ENCODE measurements at regions not wholly inside any gene's neighbourhood (a gene's known extent, or its start where the extent isn't known, plus 50 kb on each side); places are given as distances from the start of the nearest gene placed in this dataset.
"Not testable (repeated sequence)": the region's sequence is repeated elsewhere in the genome, so short reads cannot be mapped to it uniquely, and the experiment has no call there.

GRCh38 chr2:150325656-150326314 is 161.7 kb downstream of the RND3 start:
- TF ChIP-seq CTCF (IDR thresholded peaks at IDR 0.05; ENCODE audit: insufficient read depth, low read length, poor library complexity, severe bottlenecking) = no peak

GRCh38 chr2:150323071-150323470 is 164.4 kb downstream of the RND3 start:
- H3K36me3 ChIP-seq (ENCODE audit: control insufficient read depth, insufficient read depth, low read length); DNase-seq (ENCODE audit: extremely low read depth, insufficient read length); H3K4me3 ChIP-seq (replicated peaks; ENCODE audit: low read depth, low read length); H3K27me3 ChIP-seq (replicated peaks; ENCODE audit: control insufficient read depth, insufficient read depth, low read length): not testable (repeated sequence)

More at GRCh38 chr2:150325656-150326314, 161.7 kb downstream of the RND3 start:
- no peak for DNase-seq (ENCODE audit: extremely low read depth, insufficient read length)
- Histone ChIP-seq H3K4me3 (replicated peaks; ENCODE audit: low read depth, low read length) (no peak overlapping the region), H3K27me3 (replicated peaks; ENCODE audit: control insufficient read depth, insufficient read depth, low read length) (no peaks in the 10 kb centered on the region), H3K36me3 (ENCODE audit: control insufficient read depth, insufficient read depth, low read length) (no peaks in the 10 kb centered on the region)

GRCh38 chr2:150320608-150321007 is 166.9 kb downstream of the RND3 start:
- no peak for TF ChIP-seq CTCF (IDR thresholded peaks at IDR 0.05; ENCODE audit: insufficient read depth, low read length, poor library complexity, severe bottlenecking)
- Histone ChIP-seq H3K27me3 (replicated peaks; ENCODE audit: control insufficient read depth, insufficient read depth, low read length) (no peaks in the 10 kb centered on the region), H3K4me3 (replicated peaks; ENCODE audit: low read depth, low read length) (no peak overlapping the region), H3K36me3 (ENCODE audit: control insufficient read depth, insufficient read depth, low read length) (no peaks in the 10 kb centered on the region)
- DNase-seq (ENCODE audit: extremely low read depth, insufficient read length) = no peak

DNA sequence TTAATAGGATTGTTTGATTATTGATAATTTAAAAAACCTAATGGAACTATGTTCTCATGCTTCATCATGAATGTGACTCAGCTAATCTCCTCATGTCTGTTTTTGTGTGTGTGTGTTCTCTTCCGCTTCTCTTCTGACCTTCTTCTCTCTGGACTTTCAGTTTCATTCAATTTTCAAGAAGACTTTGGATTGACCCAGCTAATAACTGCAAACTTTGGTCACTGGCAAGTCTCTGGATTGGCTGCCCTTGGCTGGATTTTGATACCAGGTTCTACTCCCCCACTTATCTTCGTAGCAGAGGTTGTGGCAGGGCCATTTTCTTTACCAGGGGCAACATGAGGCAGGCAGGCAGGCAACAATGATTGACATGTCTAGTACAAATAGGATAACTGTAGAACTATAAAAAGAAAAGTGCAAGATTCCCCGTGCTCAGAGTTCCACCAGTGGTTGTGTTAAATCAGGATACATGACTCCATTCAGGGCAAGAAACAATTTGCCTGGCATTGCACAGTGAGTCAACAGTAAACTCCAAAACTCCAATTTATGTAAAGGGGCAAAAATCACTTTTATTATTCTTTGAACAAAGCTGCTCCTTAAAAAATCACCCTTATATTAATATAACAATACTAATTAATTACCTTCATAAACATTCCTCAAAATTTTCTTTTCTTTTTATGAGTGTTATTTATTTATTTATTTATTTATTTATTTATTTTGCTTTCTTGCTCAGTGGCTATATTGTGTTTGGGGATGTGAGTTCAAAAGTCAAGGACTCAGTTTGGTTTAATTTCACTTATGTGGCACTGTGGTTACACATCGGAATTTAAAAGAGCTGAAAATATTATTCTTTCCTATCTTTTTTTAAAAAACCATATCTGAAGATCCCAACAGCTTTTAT is 167.6 kb downstream of the RND3 start:
- no peak for DNase-seq (ENCODE audit: extremely low read depth, insufficient read length)
- H3K36me3 ChIP-seq (ENCODE audit: control insufficient read depth, insufficient read depth, low read length) = no peaks in the 10 kb centered on the region
- no peaks in the 10 kb centered on the region for H3K27me3 ChIP-seq (replicated peaks; ENCODE audit: control insufficient read depth, insufficient read depth, low read length)
- H3K4me3 ChIP-seq (replicated peaks; ENCODE audit: low read depth, low read length) = no peak overlapping the region
- no peak for TF ChIP-seq CTCF (IDR thresholded peaks at IDR 0.05; ENCODE audit: insufficient read depth, low read length, poor library complexity, severe bottlenecking)

DNA sequence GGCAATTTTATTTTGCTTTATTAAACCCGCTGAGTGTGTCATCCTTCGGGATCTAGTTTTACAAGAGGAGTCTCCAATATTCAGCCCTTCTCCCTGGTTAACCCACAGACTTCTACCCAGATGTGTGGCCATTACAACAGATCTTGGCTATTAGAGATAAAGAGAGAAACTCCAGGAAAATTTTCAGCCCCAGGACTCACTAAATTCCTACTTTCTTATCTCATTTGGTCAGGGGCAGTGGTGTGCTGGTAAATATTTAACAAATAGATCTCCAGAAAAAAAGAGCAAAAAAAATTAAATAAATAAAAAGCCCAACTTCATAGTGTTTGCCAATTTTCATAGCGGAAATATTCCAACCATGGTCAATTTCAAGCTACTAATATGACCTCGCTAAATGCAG is 168.4 kb downstream of the RND3 start:
- TF ChIP-seq CTCF (IDR thresholded peaks at IDR 0.05; ENCODE audit: insufficient read depth, low read length, poor library complexity, severe bottlenecking) = no peak
- Histone ChIP-seq H3K4me3 (replicated peaks; ENCODE audit: low read depth, low read length) (no peak overlapping the region), H3K36me3 (ENCODE audit: control insufficient read depth, insufficient read depth, low read length) (no peaks in the 10 kb centered on the region)

DNA sequence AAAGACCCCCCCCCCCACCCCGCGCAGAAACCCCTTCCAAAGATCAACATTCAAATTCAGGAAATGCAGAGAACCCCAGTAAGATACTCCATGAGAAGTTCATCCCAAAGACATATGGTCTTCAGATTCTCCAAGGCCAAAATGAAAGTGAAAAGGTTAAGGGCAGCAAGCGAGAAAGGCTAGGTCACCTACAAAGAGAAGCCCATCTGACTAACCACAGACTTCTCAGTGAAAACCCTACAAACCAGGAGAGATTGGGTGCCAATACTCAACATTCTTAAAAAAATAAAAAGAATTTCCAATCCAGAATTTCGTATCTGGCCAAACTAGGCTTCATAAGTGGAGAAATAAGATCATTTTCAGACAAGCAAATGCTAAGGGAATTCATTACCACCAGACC is 175.2 kb downstream of the RND3 start:
- no peak for DNase-seq (ENCODE audit: extremely low read depth, insufficient read length)
- no peak for TF ChIP-seq CTCF (IDR thresholded peaks at IDR 0.05; ENCODE audit: insufficient read depth, low read length, poor library complexity, severe bottlenecking)
- Histone ChIP-seq H3K36me3 (ENCODE audit: control insufficient read depth, insufficient read depth, low read length) (no peaks in the 10 kb centered on the region), H3K27me3 (replicated peaks; ENCODE audit: control insufficient read depth, insufficient read depth, low read length) (no peaks in the 10 kb centered on the region), H3K4me3 (replicated peaks; ENCODE audit: low read depth, low read length) (no peak overlapping the region)

More for the DNA sequence above, 168.4 kb downstream of the RND3 start:
- no peaks in the 10 kb centered on the region for H3K27me3 ChIP-seq (replicated peaks; ENCODE audit: control insufficient read depth, insufficient read depth, low read length)
- no peak for DNase-seq (ENCODE audit: extremely low read depth, insufficient read length)
